ENCODE measurements at regions not wholly inside any gene's neighbourhood (a gene's known extent, or its start where the extent isn't known, plus 50 kb on each side); places are given as distances from the start of the nearest gene placed in this dataset.

- TF ChIP-seq TEAD4 (CRISPR knock-in tag; IDR thresholded peaks at IDR 0.05) (no peak), CTCF (IDR thresholded peaks at IDR 0.05) (no peak), TEAD1 (CRISPR knock-in tag; IDR thresholded peaks at IDR 0.05) (no peak), NFYB (CRISPR knock-in tag; conservative IDR thresholded peaks at IDR 0.05; ENCODE audit: low read depth) (no peak), ZNF121 (CRISPR knock-in tag; IDR thresholded peaks at IDR 0.05) (no peak), MAX (CRISPR knock-in tag; IDR thresholded peaks at IDR 0.05) (no peak), ESRRA (CRISPR knock-in tag; IDR thresholded peaks at IDR 0.05; ENCODE audit: borderline replicate concordance) (no peak), CBFB (CRISPR knock-in tag; IDR thresholded peaks at IDR 0.05; ENCODE audit: low read depth) (no peak), GABPB1 (CRISPR knock-in tag; IDR thresholded peaks at IDR 0.05) (no peak), ZNF416 (CRISPR knock-in tag; IDR thresholded peaks at IDR 0.05) (no peak), RELA (CRISPR knock-in tag; IDR thresholded peaks at IDR 0.05; ENCODE audit: borderline replicate concordance) (no peak), FOXJ3 (CRISPR knock-in tag; IDR thresholded peaks at IDR 0.05; ENCODE audit: borderline replicate concordance) (no peak)
These were observed 407.3 kb upstream of the CHORDC1 start for GRCh38 chr11:90630176-90630575.
